Esophagus squamous epithelium (tissue), 4 donors: ENCODE measurements at regions not wholly inside any gene's neighbourhood (a gene's known extent, or its start where the extent isn't known, plus 50 kb on each side); places are given as distances from the start of the nearest gene placed in this dataset.

Experiments
- CTCF ChIP-seq, 6 experiments: fragments of 450-650 bp in 4 of 6; fragments of 200-600 bp in 2 of 6; sonication (generic) in 2 of 6; IDR thresholded peaks; one replicate each; pipeline ENCODE4 v1.5.1; 2016 to 2019; ENCODE audit warnings: antibody characterized with exemption in 6 of 6, mild to moderate bottlenecking in 4 of 6, moderate library complexity in 4 of 6
- POLR2A ChIP-seq, 4 donors: fragments of 450-650 bp; IDR thresholded peaks; one replicate each; pipeline ENCODE4 v1.6.1; 2017; ENCODE audit warnings: antibody characterized with exemption in 4 of 4, mild to moderate bottlenecking in 4 of 4, moderate library complexity in 3 of 4

- TF ChIP-seq POLR2A (IDR thresholded peaks at IDR 0.05) (no peak), CTCF (IDR thresholded peaks at IDR 0.05) (no peak)
Observed at GRCh38 chr2:192515937-192516336, 321.2 kb upstream of the TMEFF2 start.
